ENCODE measurements at regions not wholly inside any gene's neighbourhood (a gene's known extent, or its start where the extent isn't known, plus 50 kb on each side); places are given as distances from the start of the nearest gene placed in this dataset.
"Not testable (repeated sequence)": the region's sequence is repeated elsewhere in the genome, so short reads cannot be mapped to it uniquely, and the experiment has no call there.

- DNase-seq, result no peak
These were observed 443.2 kb upstream of the FGF16 start for GRCh38 chrX:77003956-77004355.

- no peak for DNase-seq
These were observed 437.5 kb upstream of the FGF16 start for GRCh38 chrX:77009691-77010090.

GRCh38 chrX:77014377-77015372 lies 432.5 kb upstream of the FGF16 start:
- no peak for DNase-seq

DNA sequence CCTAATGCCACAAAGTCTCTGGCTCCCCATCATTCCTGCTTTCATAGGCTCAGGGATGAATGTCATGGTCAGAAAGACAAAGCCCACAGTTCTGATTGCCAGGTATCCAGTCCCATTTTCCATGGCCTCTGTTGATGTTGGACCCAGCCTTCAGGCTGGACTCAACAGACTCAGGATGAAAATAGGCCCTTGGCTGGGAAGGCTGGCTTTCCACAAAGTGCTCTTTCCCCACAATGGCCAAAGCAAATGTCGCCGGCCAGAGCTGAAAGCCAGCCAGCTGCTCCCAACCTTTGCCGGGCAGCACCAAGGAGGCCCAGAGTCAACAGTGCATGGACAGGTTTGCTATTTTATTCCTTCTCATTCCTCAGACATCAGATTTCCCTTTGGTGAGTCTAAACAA lies 430.1 kb upstream of the FGF16 start:
- no peak for DNase-seq

DNA sequence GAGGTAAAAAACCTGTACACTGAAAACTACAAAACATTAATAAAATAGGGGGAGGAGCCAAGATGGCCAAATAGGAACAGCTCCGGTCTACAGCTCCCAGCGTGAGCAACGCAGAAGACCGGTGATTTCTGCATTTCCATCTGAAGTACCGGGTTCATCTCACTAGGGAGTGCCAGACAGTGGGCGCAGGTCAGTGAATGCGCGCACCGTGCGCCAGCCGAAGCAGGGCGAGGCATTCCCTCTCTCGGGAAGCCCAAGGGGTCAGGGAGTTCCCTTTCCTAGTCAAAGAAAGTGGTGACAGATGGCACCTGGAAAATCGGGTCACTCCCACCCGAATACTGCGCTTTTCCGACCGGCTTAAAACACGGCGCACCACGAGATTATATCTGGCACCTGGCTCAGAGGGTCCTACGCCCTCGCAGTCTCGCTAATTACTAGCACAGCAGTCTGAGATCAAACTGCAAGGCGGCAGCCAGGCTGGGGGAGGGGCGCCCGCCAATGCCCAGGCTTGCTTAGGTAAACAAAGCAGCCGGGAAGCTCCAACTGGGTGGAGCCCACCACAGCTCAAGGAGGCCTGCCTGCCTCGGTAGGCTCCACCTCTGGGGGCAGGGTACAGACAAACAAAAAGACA lies 400.9 kb upstream of the FGF16 start:
- not testable (repeated sequence) for DNase-seq

DNA sequence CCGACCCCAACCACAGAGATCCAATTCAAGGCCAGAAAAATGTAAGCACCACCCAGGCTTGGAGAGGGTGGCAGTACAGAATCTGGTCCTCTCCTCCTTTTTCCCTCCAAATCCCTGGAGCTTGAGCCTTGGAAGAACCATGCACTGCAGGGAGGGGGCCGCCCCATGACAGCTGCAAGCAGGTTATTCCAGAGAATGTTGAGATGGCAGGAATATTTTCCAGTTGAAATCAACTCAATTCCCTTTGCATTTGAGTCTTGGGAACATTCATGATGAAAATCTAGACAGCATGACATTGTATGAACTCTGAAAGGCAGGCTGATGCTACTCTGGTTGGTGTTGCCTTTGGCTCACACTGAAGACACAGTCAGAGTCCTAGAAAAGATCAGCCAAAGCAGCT lies 386.6 kb upstream of the FGF16 start:
- DNase-seq, result no peak

GRCh38 chrX:77061022-77061421 lies 386.2 kb upstream of the FGF16 start:
- no peak for DNase-seq

DNA sequence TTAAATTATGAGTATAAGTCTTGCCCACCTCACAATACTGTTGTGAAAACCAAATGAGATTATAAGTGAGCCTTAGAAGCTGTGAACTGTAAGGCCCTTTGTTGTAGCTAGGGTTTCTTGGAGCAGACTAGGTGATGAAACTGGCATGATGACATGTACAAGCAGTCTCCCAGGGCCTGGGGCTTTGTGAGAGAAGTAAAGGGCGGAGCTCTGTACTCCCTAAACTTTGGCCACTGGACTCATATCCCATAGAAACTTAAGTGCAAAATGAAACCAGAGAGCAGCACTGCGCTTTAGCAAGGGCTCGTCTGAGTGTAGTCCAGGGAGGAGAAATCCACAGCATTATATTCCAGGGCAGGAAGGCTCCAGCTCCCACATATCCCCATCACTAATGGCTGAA lies 385.6 kb upstream of the FGF16 start:
- DNase-seq, result no peak

GRCh38 chrX:77065896-77066295 lies 381.3 kb upstream of the FGF16 start:
- no peak for DNase-seq

GRCh38 chrX:77070202-77070918 lies 376.8 kb upstream of the FGF16 start:
- no peak for DNase-seq

DNA sequence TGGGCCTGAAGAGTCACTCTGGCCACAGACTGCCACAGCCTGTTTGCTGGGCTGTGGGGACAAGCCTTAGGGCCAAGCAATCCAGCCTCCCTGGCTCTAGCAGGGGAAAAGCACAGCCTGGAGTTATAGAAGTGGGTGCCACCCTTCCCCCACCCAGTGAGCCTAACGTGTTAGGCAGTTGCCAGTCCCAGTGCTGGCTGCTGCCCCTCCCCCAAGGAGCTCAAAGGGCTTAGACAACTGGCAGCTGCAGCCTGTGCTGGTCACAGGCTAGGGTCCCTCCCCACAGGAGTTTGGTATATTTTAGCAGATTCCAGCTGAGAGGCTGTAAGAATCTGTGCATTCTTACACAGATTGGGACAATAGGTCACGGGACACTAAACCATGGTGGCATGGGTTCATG lies 370.3 kb upstream of the FGF16 start:
- DNase-seq, result no peak

- DNase-seq, result not testable (repeated sequence)
These were observed 366.0 kb upstream of the FGF16 start for GRCh38 chrX:77081237-77081636.

- DNase-seq, result no peak
These were observed 361.8 kb upstream of the FGF16 start for GRCh38 chrX:77085372-77085771.

- no peak for DNase-seq
These were observed 359.5 kb upstream of the FGF16 start for GRCh38 chrX:77087529-77088169.

- DNase-seq, result no peak
These were observed 359.0 kb upstream of the FGF16 start for GRCh38 chrX:77088233-77088632.

DNA sequence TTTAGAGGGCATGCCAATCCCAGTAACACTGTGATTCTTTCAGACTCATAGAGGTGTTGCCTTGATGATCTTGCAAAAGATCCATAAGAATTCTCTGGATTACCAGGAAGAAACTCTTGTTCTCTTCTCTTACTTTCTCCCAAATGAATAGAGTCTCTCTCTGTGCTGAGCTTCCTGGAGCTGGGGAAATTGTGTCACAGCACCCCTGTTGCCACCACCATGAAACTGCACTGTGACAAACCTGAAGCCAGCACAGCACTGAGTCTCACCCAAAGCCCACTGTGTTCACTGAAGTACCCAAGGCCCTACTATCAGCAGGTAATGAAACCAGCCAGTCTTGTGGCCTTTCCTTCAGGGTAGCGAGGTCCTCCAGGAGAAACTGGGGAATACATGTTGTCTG lies 332.7 kb upstream of the FGF16 start:
- no peak for DNase-seq

- DNase-seq, result no peak
These were observed 328.5 kb upstream of the FGF16 start for GRCh38 chrX:77118686-77119085.

- DNase-seq, result no peak
These were observed 327.5 kb upstream of the FGF16 start for GRCh38 chrX:77119706-77120105.

DNA sequence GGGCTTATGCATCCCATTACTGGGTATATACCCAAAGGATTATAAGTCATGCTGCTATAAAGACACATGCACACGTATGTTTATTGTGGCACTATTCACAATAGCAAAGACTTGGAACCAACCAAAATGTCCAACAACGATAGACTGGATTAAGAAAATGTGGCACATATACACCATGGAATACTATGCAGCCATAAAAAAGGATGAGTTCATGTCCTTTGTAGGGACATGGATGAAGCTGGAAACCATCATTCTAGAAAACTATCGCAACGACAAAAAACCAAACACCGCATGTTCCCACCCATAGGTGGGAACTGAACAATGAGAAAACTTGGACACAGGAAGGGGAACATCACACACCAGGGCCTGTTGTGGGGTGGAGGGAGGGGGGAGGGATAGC lies 323.3 kb upstream of the FGF16 start:
- DNase-seq, result not testable (repeated sequence)

GRCh38 chrX:77127571-77127970 lies 319.6 kb upstream of the FGF16 start:
- DNase-seq, result not testable (repeated sequence)

DNA sequence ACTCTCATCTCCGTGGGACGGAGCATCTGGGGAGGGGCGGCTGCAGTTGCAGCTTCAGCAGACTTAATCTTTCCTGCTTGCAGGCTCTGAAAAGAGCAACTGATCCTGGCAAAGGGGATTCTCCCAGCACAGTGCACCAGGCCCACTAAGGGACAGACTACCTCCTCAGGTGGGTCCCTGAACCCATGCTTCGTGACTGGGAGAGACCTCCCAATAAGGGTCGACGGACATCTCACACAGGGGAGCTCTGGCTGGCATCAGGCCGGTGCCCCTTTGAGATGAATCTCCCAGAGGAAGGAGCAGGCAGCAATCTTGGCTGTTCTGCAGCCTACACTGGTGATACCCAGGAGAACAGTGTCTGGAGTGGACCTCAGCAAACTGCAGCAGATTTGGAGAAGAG lies 303.3 kb upstream of the FGF16 start:
- no peak for DNase-seq

DNA sequence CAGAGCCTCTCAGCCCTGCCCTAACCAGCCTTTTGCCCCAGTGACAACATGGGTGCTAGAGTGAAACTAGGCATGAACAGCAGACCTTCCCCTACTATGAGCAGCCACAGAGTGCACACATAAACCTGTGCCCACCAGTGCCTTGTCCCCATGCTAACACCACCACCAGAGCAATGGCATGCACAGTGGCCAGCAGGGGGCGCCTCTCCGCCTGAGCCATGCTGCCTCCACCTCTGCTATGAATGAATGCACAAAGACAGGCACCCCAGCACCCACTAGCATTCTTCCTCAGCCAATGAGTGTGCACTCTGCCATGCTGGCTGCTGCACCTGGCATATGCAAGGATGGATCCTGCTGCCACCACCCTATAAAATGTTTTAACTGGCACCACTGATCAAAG lies 286.9 kb upstream of the FGF16 start:
- DNase-seq, result no peak

- no peak for DNase-seq
These were observed 284.4 kb upstream of the FGF16 start for GRCh38 chrX:77162777-77163176.
